ENCODE measurements at regions not wholly inside any gene's neighbourhood (a gene's known extent, or its start where the extent isn't known, plus 50 kb on each side); places are given as distances from the start of the nearest gene placed in this dataset.
"Not testable (repeated sequence)": the region's sequence is repeated elsewhere in the genome, so short reads cannot be mapped to it uniquely, and the experiment has no call there.

GRCh38 chr4:162509333-162509732, 345.5 kb upstream of the FSTL5 start:
- Mint-ChIP-seq H3K27me3 (no peaks in the 10 kb centered on the region), H3K36me3 (no peaks in the 10 kb centered on the region), H3K4me3 (no peak overlapping the region), H3K27ac (no peak overlapping the region), H3K9me3 (no peaks in the 10 kb centered on the region), H3K4me1 (no peaks in the 10 kb centered on the region)
- DNase-seq = no peak
- CTCF ChIA-PET = no interaction called here

DNA sequence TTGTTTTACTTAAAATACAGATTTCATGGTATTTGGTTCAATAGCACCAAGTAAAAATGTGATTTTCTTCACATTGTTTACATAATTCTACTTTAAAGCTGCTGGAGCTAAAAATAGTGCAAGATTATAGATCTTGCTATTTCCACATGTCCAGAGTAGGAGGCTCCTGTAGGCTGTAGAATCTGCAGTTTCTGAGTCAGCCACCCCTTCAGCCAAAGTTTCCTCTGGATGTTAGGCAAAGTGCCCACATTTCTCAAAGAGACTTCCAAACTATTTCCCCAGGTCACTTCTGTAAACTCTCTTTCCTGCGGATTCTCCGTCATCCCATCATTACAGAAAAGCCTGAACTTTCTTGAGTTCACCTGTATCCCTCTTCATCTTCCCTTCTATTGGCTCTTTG, 342.5 kb upstream of the FSTL5 start:
- H3K4me1 Mint-ChIP-seq = no peaks in the 10 kb centered on the region
- no peaks in the 10 kb centered on the region for H3K9me3 Mint-ChIP-seq
- no peaks in the 10 kb centered on the region for H3K36me3 Mint-ChIP-seq
- no peaks in the 10 kb centered on the region for H3K27me3 Mint-ChIP-seq
- no peak overlapping the region for H3K27ac Mint-ChIP-seq
- CTCF ChIA-PET = no interaction called here
- no peak overlapping the region for H3K4me3 Mint-ChIP-seq
- DNase-seq = no peak

GRCh38 chr4:162503868-162504267, 340.1 kb upstream of the FSTL5 start:
- Mint-ChIP-seq H3K36me3 (no peaks in the 10 kb centered on the region), H3K4me3 (no peak overlapping the region), H3K27ac (no peak overlapping the region), H3K9me3 (no peaks in the 10 kb centered on the region), H3K27me3 (no peaks in the 10 kb centered on the region), H3K4me1 (no peaks in the 10 kb centered on the region)
- CTCF ChIA-PET = no interaction called here
- DNase-seq = no peak

- Mint-ChIP-seq H3K4me1 (no peaks in the 10 kb centered on the region), H3K9me3 (no peaks in the 10 kb centered on the region), H3K4me3 (no peak overlapping the region), H3K36me3 (no peaks in the 10 kb centered on the region), H3K27me3 (no peaks in the 10 kb centered on the region), H3K27ac (no peak overlapping the region)
- CTCF ChIA-PET = no interaction called here
- DNase-seq = no peak
Measured at GRCh38 chr4:162502109-162502508, 338.3 kb upstream of the FSTL5 start.

DNA sequence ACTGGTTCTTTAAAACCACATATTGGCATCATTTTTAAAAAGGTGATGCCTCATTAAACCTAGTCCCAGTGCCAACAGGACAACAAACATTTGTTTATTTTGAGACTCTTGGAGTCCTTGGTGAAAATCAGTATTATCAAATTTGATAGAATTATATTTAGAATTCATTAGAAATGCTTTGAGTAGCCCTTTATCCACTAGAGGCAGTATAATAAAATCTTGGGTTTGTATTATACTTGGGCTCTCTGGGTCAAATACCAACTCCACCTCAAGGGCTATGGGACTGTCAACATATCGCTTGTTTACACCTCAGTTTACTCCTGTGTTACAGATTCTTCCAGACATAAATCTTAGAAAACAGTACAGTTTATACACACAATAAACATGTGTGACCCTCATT, 335.7 kb upstream of the FSTL5 start:
- CTCF ChIA-PET = no interaction called here
- no peaks in the 10 kb centered on the region for H3K27me3 Mint-ChIP-seq
- H3K36me3 Mint-ChIP-seq = no peaks in the 10 kb centered on the region
- DNase-seq = no peak
- H3K4me1 Mint-ChIP-seq = no peaks in the 10 kb centered on the region
- no peak overlapping the region for H3K4me3 Mint-ChIP-seq
- no peaks in the 10 kb centered on the region for H3K9me3 Mint-ChIP-seq
- no peak overlapping the region for H3K27ac Mint-ChIP-seq

- Mint-ChIP-seq H3K4me1 (no peaks in the 10 kb centered on the region), H3K27ac (no peak overlapping the region), H3K9me3 (no peaks in the 10 kb centered on the region), H3K4me3 (no peak overlapping the region), H3K27me3 (no peaks in the 10 kb centered on the region), H3K36me3 (no peaks in the 10 kb centered on the region)
- CTCF ChIA-PET = interaction anchor here (0.7 to 1.6 kb wide), 6 partner anchors 15 to 1052 kb away, joined by 3 to 6 read pairs (median 5); partner anchors contain the start of gene NPY1R
- DNase-seq = no peak
Measured at GRCh38 chr4:162498168-162498567, 334.4 kb upstream of the FSTL5 start.

DNA sequence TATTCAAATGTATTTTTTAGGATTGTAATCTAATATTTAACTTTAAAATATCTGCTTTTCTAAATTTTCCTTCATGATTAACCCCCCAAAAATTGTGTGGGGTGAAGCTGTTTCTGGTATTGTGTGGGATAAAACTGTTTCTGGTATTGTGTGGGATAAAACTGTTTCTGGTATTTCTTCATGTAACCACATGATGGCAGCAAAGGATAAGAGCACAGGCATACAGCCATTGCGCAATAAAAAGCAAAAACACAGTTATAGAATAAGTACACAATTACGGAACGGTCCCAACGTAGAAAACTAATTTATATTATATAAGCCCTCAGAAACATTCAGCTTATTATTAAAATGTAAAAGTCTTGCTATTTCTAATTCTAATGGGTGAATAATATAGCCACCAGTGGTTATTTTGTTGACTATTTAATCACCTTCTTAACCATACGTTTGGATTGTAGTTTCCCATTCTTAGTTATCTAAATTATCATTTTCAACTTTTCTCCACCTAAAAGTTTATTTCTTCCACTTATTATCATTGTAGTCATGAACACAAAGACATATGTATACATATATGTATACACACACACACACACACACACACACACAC, 333.9 kb upstream of the FSTL5 start:
- peak; percentile 21 for DNase-seq
- no peaks in the 10 kb centered on the region for H3K4me1 Mint-ChIP-seq
- H3K4me3 Mint-ChIP-seq = no peak overlapping the region
- H3K27ac Mint-ChIP-seq = no peak overlapping the region
- H3K27me3 Mint-ChIP-seq = no peaks in the 10 kb centered on the region
- H3K36me3 Mint-ChIP-seq = no peaks in the 10 kb centered on the region
- CTCF ChIA-PET = interaction anchor here (0.6 to 1.6 kb wide), 8 partner anchors 16 to 1053 kb away, joined by 3 to 6 read pairs (median 4); partner anchors contain the start of gene NPY1R
- no peaks in the 10 kb centered on the region for H3K9me3 Mint-ChIP-seq

DNA sequence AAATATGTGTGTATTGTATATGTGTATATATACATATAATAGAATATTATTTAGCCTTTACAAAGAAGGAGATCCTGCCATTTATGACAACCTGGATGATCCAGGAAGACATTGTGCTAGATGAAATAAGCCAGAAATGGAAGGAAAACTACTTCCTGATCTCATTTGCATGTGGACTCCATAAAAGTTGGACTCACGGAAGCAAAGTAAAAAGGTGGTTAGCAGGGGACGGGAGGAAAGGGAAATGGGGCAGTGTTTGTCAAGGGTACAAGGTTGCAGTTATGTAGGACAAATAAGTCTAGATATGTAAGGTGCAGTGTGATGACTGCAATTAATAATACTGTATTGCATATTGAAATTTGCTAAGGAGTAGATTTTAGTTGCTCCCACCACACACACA, 331.1 kb upstream of the FSTL5 start:
- Mint-ChIP-seq H3K4me1 (no peaks in the 10 kb centered on the region), H3K9me3 (no peaks in the 10 kb centered on the region), H3K27ac (no peak overlapping the region), H3K27me3 (no peaks in the 10 kb centered on the region), H3K36me3 (no peaks in the 10 kb centered on the region), H3K4me3 (no peak overlapping the region)
- no peak for DNase-seq
- CTCF ChIA-PET = no interaction called here

DNA sequence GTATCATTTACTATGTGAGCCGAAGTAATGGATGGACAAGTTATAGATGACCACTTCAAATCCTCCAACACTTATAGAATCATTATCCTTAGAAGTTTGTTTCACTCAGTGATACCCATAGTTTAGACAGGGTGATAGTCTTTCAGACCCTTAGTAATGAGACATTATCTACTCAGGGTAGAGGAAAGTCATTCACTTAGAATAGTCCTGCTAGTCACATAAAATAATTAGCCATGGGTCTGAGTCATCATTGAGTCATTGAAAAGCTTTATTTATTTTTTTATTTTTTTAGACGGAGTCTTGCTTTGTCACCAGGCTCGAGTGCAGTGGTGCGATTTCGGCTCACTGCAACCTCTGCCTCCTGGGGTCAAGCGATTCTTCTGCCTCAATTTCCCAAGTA, 321.7 kb upstream of the FSTL5 start:
- no peaks in the 10 kb centered on the region for H3K27me3 Mint-ChIP-seq
- no peak for DNase-seq

GRCh38 chr4:162475246-162475645, 311.4 kb upstream of the FSTL5 start:
- Mint-ChIP-seq H3K27ac (no peak overlapping the region), H3K4me1 (no peaks in the 10 kb centered on the region), H3K27me3 (no peaks in the 10 kb centered on the region), H3K4me3 (no peak overlapping the region), H3K36me3 (no peaks in the 10 kb centered on the region), H3K9me3 (peaks cover 2% of the 10 kb centered on the region)
- CTCF ChIA-PET = no interaction called here
- DNase-seq = no peak

More for the DNA sequence above, 321.7 kb upstream of the FSTL5 start:
- Mint-ChIP-seq H3K36me3 (no peaks in the 10 kb centered on the region), H3K4me1 (no peaks in the 10 kb centered on the region), H3K27ac (no peak overlapping the region), H3K9me3 (no peaks in the 10 kb centered on the region), H3K4me3 (no peak overlapping the region)
- CTCF ChIA-PET = no interaction called here

DNA sequence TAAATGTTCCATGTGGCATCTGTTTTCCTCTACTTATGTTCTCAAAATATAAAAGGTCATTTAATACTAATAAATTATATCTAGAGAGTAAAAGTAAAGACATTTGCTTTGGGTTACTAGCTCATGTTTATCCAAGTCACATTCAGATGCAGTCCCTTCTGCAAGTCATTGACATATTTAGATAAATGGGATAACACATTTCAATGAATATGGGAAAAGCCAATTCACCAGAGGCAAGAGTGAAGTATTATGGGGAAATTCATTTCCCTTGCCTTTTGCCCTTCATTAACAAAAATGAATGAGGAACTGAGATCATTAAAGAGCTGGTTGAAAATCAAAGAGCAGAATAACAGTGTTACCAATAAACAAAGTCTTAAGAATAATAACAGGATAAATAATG, 306.2 kb upstream of the FSTL5 start:
- Mint-ChIP-seq H3K27me3 (no peaks in the 10 kb centered on the region), H3K9me3 (no peaks in the 10 kb centered on the region), H3K36me3 (no peaks in the 10 kb centered on the region), H3K27ac (no peak overlapping the region), H3K4me1 (no peaks in the 10 kb centered on the region), H3K4me3 (no peak overlapping the region)
- CTCF ChIA-PET = no interaction called here
- DNase-seq = no peak

DNA sequence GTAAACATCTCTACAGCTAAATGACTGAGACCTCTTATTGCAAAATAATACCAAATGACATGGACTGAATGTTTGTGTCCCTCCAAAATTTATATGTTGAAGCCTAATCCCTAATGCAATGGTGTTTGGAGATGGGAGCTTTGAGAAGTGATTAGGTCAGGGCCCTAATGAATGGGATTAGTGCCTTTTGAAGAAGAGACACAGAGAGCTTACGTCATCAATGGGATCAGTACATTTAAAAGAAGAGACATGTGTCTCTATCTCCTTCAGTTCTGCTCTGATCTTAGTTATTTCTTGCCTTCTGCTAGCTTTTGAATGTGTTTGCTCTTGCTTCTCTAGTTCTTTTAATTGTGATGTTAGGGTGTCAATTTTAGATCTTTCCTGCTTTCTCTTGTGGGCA, 301.6 kb upstream of the FSTL5 start:
- CTCF ChIA-PET, H3K9me3 Mint-ChIP-seq, DNase-seq, H3K4me1 Mint-ChIP-seq, H3K4me3 Mint-ChIP-seq, H3K27me3 Mint-ChIP-seq, H3K36me3 Mint-ChIP-seq, H3K27ac Mint-ChIP-seq: not testable (repeated sequence)

DNA sequence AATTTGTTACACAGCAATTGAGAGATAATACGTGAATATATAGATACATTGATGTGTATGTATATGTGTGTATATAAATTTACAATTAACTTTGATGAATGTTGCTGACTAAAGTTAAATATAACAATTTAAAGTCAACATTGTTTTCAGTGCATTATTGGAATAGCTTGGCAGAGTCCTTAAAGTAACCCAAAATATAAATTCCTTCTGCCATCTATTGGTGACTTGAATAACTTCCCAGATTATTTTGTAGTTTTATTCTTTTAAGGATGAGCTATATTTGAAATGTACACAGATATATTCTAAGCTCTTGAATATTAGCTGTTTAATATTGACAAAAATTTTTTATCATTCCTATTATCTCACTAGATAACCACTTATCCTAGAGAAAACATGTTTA, 298.2 kb upstream of the FSTL5 start:
- Mint-ChIP-seq H3K4me1 (no peaks in the 10 kb centered on the region), H3K27ac (no peak overlapping the region), H3K9me3 (no peaks in the 10 kb centered on the region), H3K36me3 (no peaks in the 10 kb centered on the region), H3K4me3 (no peak overlapping the region), H3K27me3 (no peaks in the 10 kb centered on the region)
- DNase-seq = no peak
- CTCF ChIA-PET = no interaction called here

DNA sequence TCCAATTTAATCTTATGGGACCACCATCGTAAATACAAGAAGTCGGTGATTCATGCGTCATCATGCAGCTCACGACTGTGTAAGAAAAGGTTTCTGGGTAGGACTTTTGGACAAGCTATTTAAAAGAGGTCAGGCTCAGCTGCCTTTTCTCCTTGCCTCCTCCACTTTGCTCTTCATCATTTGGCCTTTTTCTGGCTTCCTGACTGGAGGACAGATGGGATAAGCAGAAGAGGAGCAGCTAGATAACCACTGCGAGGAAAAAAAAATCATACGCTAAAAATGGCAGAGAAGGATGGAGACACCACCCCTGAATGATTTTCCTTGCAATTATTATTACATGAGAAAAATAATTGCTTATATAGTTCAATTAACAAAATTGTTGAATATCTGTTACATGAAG, 294.3 kb upstream of the FSTL5 start:
- CTCF ChIA-PET = no interaction called here
- H3K9me3 Mint-ChIP-seq = no peaks in the 10 kb centered on the region
- no peaks in the 10 kb centered on the region for H3K4me1 Mint-ChIP-seq
- no peaks in the 10 kb centered on the region for H3K36me3 Mint-ChIP-seq
- no peaks in the 10 kb centered on the region for H3K27me3 Mint-ChIP-seq
- DNase-seq = no peak
- no peak overlapping the region for H3K4me3 Mint-ChIP-seq
- no peak overlapping the region for H3K27ac Mint-ChIP-seq

DNA sequence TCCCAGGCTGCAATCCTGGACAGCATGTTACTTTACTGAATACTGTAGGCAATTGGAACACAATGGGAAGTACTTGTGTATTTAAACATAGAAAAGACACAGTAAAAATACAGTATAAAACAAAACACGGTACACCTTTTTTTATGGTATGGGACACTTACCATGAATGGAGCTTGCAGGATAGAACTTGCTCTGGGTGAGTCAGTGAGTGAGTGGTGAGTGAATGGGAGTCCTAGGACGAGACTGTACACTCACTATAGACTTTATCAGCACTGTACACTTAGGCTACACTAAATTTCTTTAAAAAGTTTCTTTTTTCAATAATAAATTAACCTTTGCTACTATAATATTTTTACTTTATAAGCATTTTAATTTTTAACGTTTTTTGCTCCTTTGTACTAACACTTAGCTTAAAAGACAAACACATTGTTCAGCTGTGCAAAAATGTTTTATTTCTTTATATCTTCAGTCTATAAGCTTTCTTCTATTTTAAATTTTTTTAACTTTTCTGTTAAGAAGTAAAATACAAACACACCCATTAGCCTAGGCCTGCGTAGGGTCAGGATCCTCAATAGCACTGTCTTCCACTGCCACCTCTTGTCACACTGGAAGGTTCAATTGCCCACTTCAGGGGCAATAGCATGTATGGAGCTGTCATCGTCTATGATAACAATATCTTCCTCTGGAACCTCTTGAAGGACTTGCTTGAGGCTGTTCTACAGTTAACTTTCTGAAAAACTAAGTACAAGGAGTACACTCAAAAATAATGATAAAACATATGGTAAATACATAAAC, 293.5 kb upstream of the FSTL5 start:
- Mint-ChIP-seq H3K27ac (no peak overlapping the region), H3K9me3 (no peaks in the 10 kb centered on the region), H3K27me3 (no peaks in the 10 kb centered on the region), H3K36me3 (no peaks in the 10 kb centered on the region), H3K4me1 (no peaks in the 10 kb centered on the region), H3K4me3 (no peak overlapping the region)
- CTCF ChIA-PET = no interaction called here
- no peak for DNase-seq

Measured in activated naive CD4-positive, alpha-beta T cell treated with anti-CD3 and anti-CD28 coated beads, Interleukin-2, amount 10 ng/mL, durations not matched to agents 7 days and 5 days (primary cell).